ENCODE measurements at regions not wholly inside any gene's neighbourhood (a gene's known extent, or its start where the extent isn't known, plus 50 kb on each side); places are given as distances from the start of the nearest gene placed in this dataset.

DNA sequence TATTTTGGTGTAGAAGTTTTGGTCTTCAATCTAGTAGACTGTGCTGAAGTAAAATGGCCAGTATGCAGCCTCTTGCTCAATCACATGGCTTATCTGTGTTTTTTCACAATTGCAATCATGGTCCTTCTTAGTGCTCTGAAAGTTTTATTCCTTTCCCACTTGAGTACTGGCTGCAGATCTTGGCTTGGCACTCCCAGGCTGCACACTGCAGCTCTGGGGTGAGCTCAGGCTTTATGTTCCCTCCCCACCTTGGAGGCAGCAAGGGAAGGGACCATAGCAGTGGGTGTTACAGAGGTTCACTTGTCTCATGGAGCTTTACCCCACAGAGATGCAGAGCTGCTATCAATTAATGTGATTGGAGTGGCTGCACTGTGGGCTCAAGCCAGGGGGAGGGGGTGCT, 156.0 kb downstream of the TENT5D start:
- TF ChIP-seq, protein P1, sequence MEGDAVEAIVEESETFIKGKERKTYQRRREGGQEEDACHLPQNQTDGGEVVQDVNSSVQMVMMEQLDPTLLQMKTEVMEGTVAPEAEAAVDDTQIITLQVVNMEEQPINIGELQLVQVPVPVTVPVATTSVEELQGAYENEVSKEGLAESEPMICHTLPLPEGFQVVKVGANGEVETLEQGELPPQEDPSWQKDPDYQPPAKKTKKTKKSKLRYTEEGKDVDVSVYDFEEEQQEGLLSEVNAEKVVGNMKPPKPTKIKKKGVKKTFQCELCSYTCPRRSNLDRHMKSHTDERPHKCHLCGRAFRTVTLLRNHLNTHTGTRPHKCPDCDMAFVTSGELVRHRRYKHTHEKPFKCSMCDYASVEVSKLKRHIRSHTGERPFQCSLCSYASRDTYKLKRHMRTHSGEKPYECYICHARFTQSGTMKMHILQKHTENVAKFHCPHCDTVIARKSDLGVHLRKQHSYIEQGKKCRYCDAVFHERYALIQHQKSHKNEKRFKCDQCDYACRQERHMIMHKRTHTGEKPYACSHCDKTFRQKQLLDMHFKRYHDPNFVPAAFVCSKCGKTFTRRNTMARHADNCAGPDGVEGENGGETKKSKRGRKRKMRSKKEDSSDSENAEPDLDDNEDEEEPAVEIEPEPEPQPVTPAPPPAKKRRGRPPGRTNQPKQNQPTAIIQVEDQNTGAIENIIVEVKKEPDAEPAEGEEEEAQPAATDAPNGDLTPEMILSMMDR (IDR thresholded peaks at IDR 0.05), result no peak
- no peak for TF ChIP-seq EZH2 (IDR thresholded peaks at IDR 0.05; ENCODE audit: borderline replicate concordance, insufficient read depth, low read depth, low read length, poor library complexity, severe bottlenecking)

All from B cell (primary cell).